ENCODE measurements at regions not wholly inside any gene's neighbourhood (a gene's known extent, or its start where the extent isn't known, plus 50 kb on each side); places are given as distances from the start of the nearest gene placed in this dataset.

DNA sequence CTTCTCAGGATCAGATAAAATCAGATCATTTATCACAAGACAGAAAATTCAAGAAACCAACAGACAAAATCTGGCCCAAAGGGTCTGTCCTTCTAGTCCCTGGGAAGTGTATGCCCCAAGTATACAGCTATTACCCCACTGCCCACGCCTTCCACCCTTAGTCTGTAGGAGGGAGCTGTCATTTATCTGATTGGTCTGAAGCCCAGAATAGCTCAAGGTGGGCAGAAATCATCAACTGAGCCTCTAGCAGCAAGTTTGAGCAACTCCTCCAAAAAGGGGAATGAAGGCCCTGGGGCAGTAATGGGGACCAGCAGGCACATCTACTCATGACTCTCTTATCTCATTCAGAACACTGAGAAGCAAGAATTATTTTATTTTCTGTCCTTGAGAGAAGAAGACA, 126.9 kb downstream of the MATN1 start:
- no peak for TF ChIP-seq POLR2A (IDR thresholded peaks at IDR 0.05)
- TF ChIP-seq, protein P1, sequence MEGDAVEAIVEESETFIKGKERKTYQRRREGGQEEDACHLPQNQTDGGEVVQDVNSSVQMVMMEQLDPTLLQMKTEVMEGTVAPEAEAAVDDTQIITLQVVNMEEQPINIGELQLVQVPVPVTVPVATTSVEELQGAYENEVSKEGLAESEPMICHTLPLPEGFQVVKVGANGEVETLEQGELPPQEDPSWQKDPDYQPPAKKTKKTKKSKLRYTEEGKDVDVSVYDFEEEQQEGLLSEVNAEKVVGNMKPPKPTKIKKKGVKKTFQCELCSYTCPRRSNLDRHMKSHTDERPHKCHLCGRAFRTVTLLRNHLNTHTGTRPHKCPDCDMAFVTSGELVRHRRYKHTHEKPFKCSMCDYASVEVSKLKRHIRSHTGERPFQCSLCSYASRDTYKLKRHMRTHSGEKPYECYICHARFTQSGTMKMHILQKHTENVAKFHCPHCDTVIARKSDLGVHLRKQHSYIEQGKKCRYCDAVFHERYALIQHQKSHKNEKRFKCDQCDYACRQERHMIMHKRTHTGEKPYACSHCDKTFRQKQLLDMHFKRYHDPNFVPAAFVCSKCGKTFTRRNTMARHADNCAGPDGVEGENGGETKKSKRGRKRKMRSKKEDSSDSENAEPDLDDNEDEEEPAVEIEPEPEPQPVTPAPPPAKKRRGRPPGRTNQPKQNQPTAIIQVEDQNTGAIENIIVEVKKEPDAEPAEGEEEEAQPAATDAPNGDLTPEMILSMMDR (IDR thresholded peaks at IDR 0.05 in 4 of 5, conservative IDR thresholded peaks at IDR 0.05 in 1 of 5): no peak

All from gastrocnemius medialis (tissue), 4 donors.